ENCODE measurements at regions not wholly inside any gene's neighbourhood (a gene's known extent, or its start where the extent isn't known, plus 50 kb on each side); places are given as distances from the start of the nearest gene placed in this dataset.
"Not testable (repeated sequence)": the region's sequence is repeated elsewhere in the genome, so short reads cannot be mapped to it uniquely, and the experiment has no call there.

GRCh38 chr18:14943967-14944636, 196.1 kb downstream of the ANKRD30B start:
- Histone ChIP-seq H3K27me3 (no peaks in the 10 kb centered on the region), H3K9me3 (no peaks in the 10 kb centered on the region), H3K9ac (ENCODE audit: low read depth in 2 of 2, low read length in 2 of 2) (no peak overlapping the region), H3K27ac (no peak overlapping the region), H3K36me3 (no peaks in the 10 kb centered on the region), H3K4me3 (no peak overlapping the region), H3K4me1 (peaks cover 3% of the 10 kb centered on the region)
- no peak for TF ChIP-seq CTCF (IDR thresholded peaks at IDR 0.05)
- intact Hi-C loops (cut with DNase I), result no loop called here
- no peak for DNase-seq

- no peaks in the 10 kb centered on the region for H3K9me3 ChIP-seq
- intact Hi-C loops (cut with DNase I), result no loop called here
- H3K27me3 ChIP-seq, result no peaks in the 10 kb centered on the region
- H3K27ac ChIP-seq, result no peak overlapping the region
- no peak overlapping the region for H3K9ac ChIP-seq (ENCODE audit: low read depth in 2 of 2, low read length in 2 of 2)
- no peak for TF ChIP-seq CTCF (IDR thresholded peaks at IDR 0.05)
- no peak overlapping the region for H3K4me3 ChIP-seq
- no peaks in the 10 kb centered on the region for H3K36me3 ChIP-seq
- peaks cover 3% of the 10 kb centered on the region for H3K4me1 ChIP-seq
- DNase-seq, result no peak
These were observed 196.9 kb downstream of the ANKRD30B start for GRCh38 chr18:14944838-14945237.

- no peak overlapping the region for H3K4me3 ChIP-seq
- no peaks in the 10 kb centered on the region for H3K27me3 ChIP-seq
- H3K4me1 ChIP-seq, result peaks cover 3% of the 10 kb centered on the region
- no peaks in the 10 kb centered on the region for H3K9me3 ChIP-seq
- no peak overlapping the region for H3K27ac ChIP-seq
- H3K36me3 ChIP-seq, result no peaks in the 10 kb centered on the region
- TF ChIP-seq CTCF (IDR thresholded peaks at IDR 0.05), result no peak
- no peak for DNase-seq
- intact Hi-C loops (cut with DNase I), result no loop called here
- no peak overlapping the region for H3K9ac ChIP-seq (ENCODE audit: low read depth in 2 of 2, low read length in 2 of 2)
These were observed 197.3 kb downstream of the ANKRD30B start for GRCh38 chr18:14945286-14945685.

GRCh38 chr18:14945984-14946383, 198.0 kb downstream of the ANKRD30B start:
- Histone ChIP-seq H3K27ac (no peak overlapping the region), H3K4me3 (no peak overlapping the region), H3K27me3 (no peaks in the 10 kb centered on the region), H3K4me1 (peaks cover 3% of the 10 kb centered on the region), H3K9me3 (no peaks in the 10 kb centered on the region), H3K9ac (ENCODE audit: low read depth in 2 of 2, low read length in 2 of 2) (no peak overlapping the region), H3K36me3 (no peaks in the 10 kb centered on the region)
- DNase-seq, result no peak
- intact Hi-C loops (cut with DNase I), result no loop called here
- no peak for TF ChIP-seq CTCF (IDR thresholded peaks at IDR 0.05)

GRCh38 chr18:14946741-14947470, 198.9 kb downstream of the ANKRD30B start:
- H3K36me3 ChIP-seq; H3K27ac ChIP-seq; intact Hi-C loops (cut with DNase I); H3K9me3 ChIP-seq; H3K4me3 ChIP-seq; DNase-seq; H3K9ac ChIP-seq (ENCODE audit: low read depth in 2 of 2, low read length in 2 of 2); H3K27me3 ChIP-seq; H3K4me1 ChIP-seq: not testable (repeated sequence)

Measured in colonic mucosa (tissue), 4 donors.